ENCODE measurements at regions not wholly inside any gene's neighbourhood (a gene's known extent, or its start where the extent isn't known, plus 50 kb on each side); places are given as distances from the start of the nearest gene placed in this dataset.

DNA sequence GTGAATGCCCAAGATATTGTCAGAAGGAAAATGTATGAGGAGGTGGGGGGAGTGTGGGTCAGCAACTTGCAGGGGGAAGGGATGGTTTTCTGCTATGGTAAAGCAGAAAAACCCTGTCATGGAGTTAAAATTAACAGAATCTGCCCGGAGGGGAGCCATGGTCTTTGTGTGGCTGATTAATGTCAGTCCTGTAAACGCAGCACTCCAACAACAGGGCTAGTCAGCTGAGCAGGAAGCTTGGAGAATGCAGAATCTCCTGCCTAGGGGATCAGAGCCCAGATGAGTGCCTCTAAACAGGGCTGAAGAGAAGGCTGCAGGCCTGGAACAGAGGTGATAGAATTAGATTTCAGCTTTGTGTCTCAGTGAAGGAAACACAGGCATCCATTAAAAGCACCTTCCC lies 140.9 kb upstream of the MTNR1B start:
- Histone ChIP-seq H3K4me1 (ENCODE audit: insufficient read depth, low read length) (peaks cover 6% of the 10 kb centered on the region; the same call in 1 of the 2 replicates), H2BK12ac (ENCODE audit: insufficient read length, low read depth, low read length) (no peak overlapping the region), H4K8ac (replicated peaks; ENCODE audit: insufficient read length, low read depth, low read length) (no peak overlapping the region), H3K9me3 (ENCODE audit: control insufficient read depth, low read depth, low read length) (no peaks in the 10 kb centered on the region), H3K27me3 (ENCODE audit: insufficient read depth, low read length) (no peaks in the 10 kb centered on the region), H4K20me1 (ENCODE audit: control insufficient read depth, insufficient read depth, insufficient read length) (no peaks in the 10 kb centered on the region), H3K4me2 (ENCODE audit: insufficient read depth, insufficient read length, low read length) (no peak overlapping the region), H3K23me2 (ENCODE audit: insufficient read length, low read depth, low read length, poor library complexity, severe bottlenecking) (no peaks in the 10 kb centered on the region), H3K4ac (ENCODE audit: low read depth, low read length) (no peak overlapping the region), H3K56ac (ENCODE audit: insufficient read length, low read depth, low read length) (no peak overlapping the region), H3T11ph (ENCODE audit: low read length) (no peak overlapping the region), H3K14ac (ENCODE audit: insufficient read depth, low read length) (no peak overlapping the region), H4K91ac (ENCODE audit: insufficient read length, low read depth, low read length) (no peak overlapping the region), H2BK120ac (ENCODE audit: low read depth, low read length, poor library complexity, severe bottlenecking) (no peak overlapping the region), H3K79me2 (ENCODE audit: insufficient read depth, low read length) (no peaks in the 10 kb centered on the region), H3K23ac (ENCODE audit: insufficient read length, low read depth, low read length) (no peak overlapping the region), H3K27ac (ENCODE audit: insufficient read length, low read depth, low read length) (no peak overlapping the region), H2BK15ac (ENCODE audit: low read depth, low read length) (no peak overlapping the region), H2BK20ac (ENCODE audit: low read depth, low read length, poor library complexity, severe bottlenecking) (no peak overlapping the region), H2AK5ac (ENCODE audit: insufficient read length, low read length) (no peak overlapping the region), H4K5ac (ENCODE audit: insufficient read length, low read depth, low read length) (no peak overlapping the region), H2AFZ (ENCODE audit: low read length) (no peak overlapping the region), H3K9ac (ENCODE audit: extremely low read depth, insufficient read length, low read length) (no peak overlapping the region), H3K79me1 (ENCODE audit: insufficient read depth, low read depth, low read length, poor library complexity, severe bottlenecking) (no peaks in the 10 kb centered on the region), H2BK5ac (ENCODE audit: insufficient read length, low read length) (no peak overlapping the region), H3K18ac (ENCODE audit: insufficient read length, low read depth, low read length) (no peak overlapping the region)
- DNase-seq, result no peak
- Mint-ChIP-seq H3K27me3 (ENCODE audit: low read depth) (no peaks in the 10 kb centered on the region), H3K9me3 (no peaks in the 10 kb centered on the region), H3K36me3 (ENCODE audit: insufficient read depth in 1 of 3, low read depth in 3 of 3) (peaks cover 0 to 13% (median 9%) of the 10 kb centered on the region in 3 experiments; a peak in 4 of 7 replicates), H3K27ac (peak overlapping the region in 2 of 3 experiments; percentile 34 to 57; a peak in 2 of 7 replicates), H3K4me3 (no peak overlapping the region), H3K4me1 (peaks cover 22 to 24% of the 10 kb centered on the region in 2 experiments)
- no CpG with 5 or more reads among the region's 2 CpGs for WGBS (ENCODE audit: extremely low coverage, insufficient read length, low lambda C conversion rate)
- TF ChIP-seq, protein P1, sequence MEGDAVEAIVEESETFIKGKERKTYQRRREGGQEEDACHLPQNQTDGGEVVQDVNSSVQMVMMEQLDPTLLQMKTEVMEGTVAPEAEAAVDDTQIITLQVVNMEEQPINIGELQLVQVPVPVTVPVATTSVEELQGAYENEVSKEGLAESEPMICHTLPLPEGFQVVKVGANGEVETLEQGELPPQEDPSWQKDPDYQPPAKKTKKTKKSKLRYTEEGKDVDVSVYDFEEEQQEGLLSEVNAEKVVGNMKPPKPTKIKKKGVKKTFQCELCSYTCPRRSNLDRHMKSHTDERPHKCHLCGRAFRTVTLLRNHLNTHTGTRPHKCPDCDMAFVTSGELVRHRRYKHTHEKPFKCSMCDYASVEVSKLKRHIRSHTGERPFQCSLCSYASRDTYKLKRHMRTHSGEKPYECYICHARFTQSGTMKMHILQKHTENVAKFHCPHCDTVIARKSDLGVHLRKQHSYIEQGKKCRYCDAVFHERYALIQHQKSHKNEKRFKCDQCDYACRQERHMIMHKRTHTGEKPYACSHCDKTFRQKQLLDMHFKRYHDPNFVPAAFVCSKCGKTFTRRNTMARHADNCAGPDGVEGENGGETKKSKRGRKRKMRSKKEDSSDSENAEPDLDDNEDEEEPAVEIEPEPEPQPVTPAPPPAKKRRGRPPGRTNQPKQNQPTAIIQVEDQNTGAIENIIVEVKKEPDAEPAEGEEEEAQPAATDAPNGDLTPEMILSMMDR (conservative IDR thresholded peaks at IDR 0.05), result no peak
